K562 (cell line): ENCODE measurements at regions not wholly inside any gene's neighbourhood (a gene's known extent, or its start where the extent isn't known, plus 50 kb on each side); places are given as distances from the start of the nearest gene placed in this dataset.

Experiments
- ATAC-seq: fragments of 200-7000 bp; cut with Tn5 transposase; 3 replicates; pipeline ENCODE4 v1.9.1; 2020; ENCODE audit warnings: moderate library complexity
- BruUV-seq: library from RNA; stranded (reverse); fragments of 400-500 nt; replicated peaks from 2 replicates; lab custom pipeline; 2021; lab: Mats Ljungman, UMichigan
- CTCF ChIA-PET: fragments of 300-600 bp; formaldehyde crosslinking; extraction: SDS; loops from one replicate; lab custom pipeline; 2021; ENCODE audit warnings: low intra/inter-chr PET ratio; lab: Yijun Ruan, JAX
- POLR2A ChIA-PET: fragments of 300-600, 350-650 bp; sonication (Branson Sonifier 250); formaldehyde crosslinking; extraction: SDS; loops from one replicate; lab custom pipeline; 2021; ENCODE audit warnings: antibody characterized with exemption, inconsistent platforms; lab: Yijun Ruan, JAX
- DNase-seq, 4 experiments: peaks; one replicate each; pipeline versions ENCODE4 v3.0.0 to v3.0.0-alpha.2; 2011 to 2018; ENCODE audit warnings: low spot score in 3 of 4, mixed read lengths in 3 of 4; ENCODE audit errors: extremely low read depth in 1 of 4
- FAIRE-seq: peaks from 2 replicates; lab custom pipeline; 2011; peaks lifted over from hg19 to GRCh38; lab: Jason Lieb, UNC
- H2AFZ ChIP-seq: 2 replicates; pipeline ENCODE4 v1.6.0; 2011; ENCODE audit warnings: low read depth, low read length, control low read depth, inconsistent platforms
- H3K27ac ChIP-seq: fragments of 200-600 bp; 3 replicates; pipeline ENCODE4 v1.8.0; 2011; ENCODE audit warnings: low read depth, mild to moderate bottlenecking, control low read depth, inconsistent platforms, low read length, moderate library complexity, mixed read lengths; ENCODE audit errors: extremely low read depth
- H3K27me3 ChIP-seq, 2 experiments: fragments of 300-600 bp in 1 of 2; 2 replicates in 1 of 2; 3 replicates in 1 of 2; pipeline versions ENCODE4 v1.6.0 to v1.8.0; 2011; ENCODE audit warnings: inconsistent platforms in 2 of 2, low read length in 2 of 2, mild to moderate bottlenecking in 1 of 2, mixed read lengths in 1 of 2, moderate library complexity in 1 of 2; ENCODE audit not compliant: control insufficient read depth in 2 of 2, insufficient read depth in 2 of 2
- H3K36me3 ChIP-seq: fragments of 300-600 bp; 3 replicates; pipeline ENCODE4 v1.8.0; 2011; ENCODE audit warnings: mild to moderate bottlenecking, low read length, inconsistent platforms; ENCODE audit not compliant: control insufficient read depth, insufficient read depth
- H3K4me1 ChIP-seq, 2 experiments: fragments of 200-600 bp in 1 of 2; replicated peaks in 1 of 2; 2 replicates in 1 of 2; 3 replicates in 1 of 2; pipeline versions ENCODE4 v1.5.1 to v1.8.0; 2011; ENCODE audit warnings: inconsistent platforms in 2 of 2, low read length in 2 of 2, mild to moderate bottlenecking in 1 of 2, mixed read lengths in 1 of 2, moderate library complexity in 1 of 2; ENCODE audit not compliant: control insufficient read depth in 2 of 2, insufficient read depth in 2 of 2
- H3K4me2 ChIP-seq: 2 replicates; pipeline ENCODE4 v1.6.1; 2011; ENCODE audit warnings: low read length, control low read depth, inconsistent platforms, mixed read lengths; ENCODE audit not compliant: insufficient read depth
- H3K4me3 ChIP-seq: fragments of 200-600 bp; sonication (generic), shearing (Covaris generic); 2 replicates; pipeline ENCODE4 v1.5.1; 2016; ENCODE audit warnings: control low read depth, inconsistent platforms
- H3K79me2 ChIP-seq: fragments of 200-600 bp; 3 replicates; pipeline ENCODE4 v1.8.0; 2011; ENCODE audit warnings: low read length, inconsistent platforms; ENCODE audit not compliant: control insufficient read depth, insufficient read depth
- H3K9ac ChIP-seq, 2 experiments: 2 replicates each; pipeline versions ENCODE4 v1.6.0 to v1.6.1; 2011; ENCODE audit warnings: low read depth in 2 of 2, low read length in 2 of 2, control low read depth in 1 of 2, inconsistent platforms in 1 of 2, mild to moderate bottlenecking in 1 of 2, mixed read lengths in 1 of 2; ENCODE audit not compliant: insufficient read depth in 1 of 2
- H3K9me1 ChIP-seq: one replicate; pipeline ENCODE4 v1.6.0; 2011; ENCODE audit warnings: inconsistent platforms, mild to moderate bottlenecking, low read length, moderate library complexity; ENCODE audit not compliant: control insufficient read depth, insufficient read depth
- H3K9me3 ChIP-seq: replicated peaks from 2 replicates; pipeline ENCODE4 v1.5.1; 2011; ENCODE audit warnings: low read depth, low read length, inconsistent platforms; ENCODE audit not compliant: control insufficient read depth, insufficient read depth
- H4K20me1 ChIP-seq: replicated peaks from 2 replicates; pipeline ENCODE4 v1.6.1; 2011; ENCODE audit warnings: low read length, inconsistent platforms, mixed read lengths; ENCODE audit not compliant: control insufficient read depth, insufficient read depth
- CEBPB ChIP-seq: fragments of 450-650 bp; IDR thresholded peaks from 2 replicates; pipeline ENCODE4 v1.6.1; 2016; ENCODE audit warnings: missing genetic modification characterization, missing compliant biosample characterization
- CREB5 ChIP-seq: fragments of 250-450 bp; sonication (Bioruptor Pico); IDR thresholded peaks from 2 replicates; pipeline ENCODE4 v1.5.0; 2020; ENCODE audit warnings: mild to moderate bottlenecking
- FIP1L1 ChIP-seq: fragments of 200-400 bp; formaldehyde crosslinking; IDR thresholded peaks from 2 replicates; pipeline ENCODE4 v1.6.1; 2018; ENCODE audit warnings: mild to moderate bottlenecking, low read depth, low read length; ENCODE audit not compliant: poor library complexity, severe bottlenecking
- GTF2B ChIP-seq: IDR thresholded peaks from 2 replicates; pipeline ENCODE4 v1.6.1; 2011; ENCODE audit not compliant: insufficient read length; ENCODE audit errors: extremely low read depth
- KDM1A ChIP-seq, 2 experiments: fragments of 450-650 bp; IDR thresholded peaks; 2 replicates each; pipeline ENCODE4 v1.6.1; 2016; ENCODE audit warnings: mild to moderate bottlenecking in 2 of 2
- MAFF ChIP-seq: IDR thresholded peaks from 2 replicates; pipeline ENCODE4 v1.6.1; 2012; ENCODE audit warnings: low read length, improper control_type of control experiment
- MECOM ChIP-seq: fragments of 250-450 bp; sonication (Bioruptor Pico); IDR thresholded peaks from 2 replicates; pipeline ENCODE4 v1.8.0; 2022; ENCODE audit warnings: inconsistent platforms
- WGBS: fragments of 100-300 bp; shearing (Covaris generic); methylation state at CpG from one replicate; pipeline ENCODE4 v1.1.6; 2016; ENCODE audit warnings: low coverage, mixed read lengths; ENCODE audit not compliant: insufficient coverage; ENCODE audit errors: missing lambda C conversion rate; 5-methylcytosine and 5-hydroxymethylcytosine counted together
- in situ Hi-C: fragments of 300-500 bp; cut with MboI; formaldehyde crosslinking; loops from 4 replicates; pipeline ENCODE4 v1.15.0; 2018; ENCODE audit warnings: inconsistent platforms, mixed read lengths
- intact Hi-C: fragments of 100-400 bp; cut with micrococcal nuclease; formaldehyde crosslinking; loops from 2 replicates; pipeline ENCODE4 v1.14.2; 2022
- TF ChIP-seq, protein P1 (sequence below): fragments of 250-450 bp; sonication (Bioruptor Pico); IDR thresholded peaks from 2 replicates; pipeline ENCODE4 v1.4.0; 2020; ENCODE audit warnings: mild to moderate bottlenecking, moderate library complexity
- TF ChIP-seq, protein P2 (sequence below), 2 experiments: fragments of 450-650 bp; conservative IDR thresholded peaks; 2 replicates each; pipeline ENCODE4 v1.6.1; 2017; ENCODE audit warnings: mild to moderate bottlenecking in 2 of 2, moderate library complexity in 2 of 2

- TF ChIP-seq GTF2B (no peak), MAFF (no peak)
- TF ChIP-seq, protein P1, sequence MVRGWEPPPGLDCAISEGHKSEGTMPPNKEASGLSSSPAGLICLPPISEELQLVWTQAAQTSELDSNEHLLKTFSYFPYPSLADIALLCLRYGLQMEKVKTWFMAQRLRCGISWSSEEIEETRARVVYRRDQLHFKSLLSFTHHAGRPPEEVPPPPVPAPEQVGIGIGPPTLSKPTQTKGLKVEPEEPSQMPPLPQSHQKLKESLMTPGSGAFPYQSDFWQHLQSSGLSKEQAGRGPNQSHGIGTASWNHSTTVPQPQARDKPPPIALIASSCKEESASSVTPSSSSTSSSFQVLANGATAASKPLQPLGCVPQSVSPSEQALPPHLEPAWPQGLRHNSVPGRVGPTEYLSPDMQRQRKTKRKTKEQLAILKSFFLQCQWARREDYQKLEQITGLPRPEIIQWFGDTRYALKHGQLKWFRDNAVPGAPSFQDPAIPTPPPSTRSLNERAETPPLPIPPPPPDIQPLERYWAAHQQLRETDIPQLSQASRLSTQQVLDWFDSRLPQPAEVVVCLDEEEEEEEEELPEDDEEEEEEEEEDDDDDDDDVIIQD (CRISPR knock-in tag) = no peak
Observed at GRCh38 chr7:88377434-88377833, 70.7 kb upstream of the STEAP4 start (continued).

DNA sequence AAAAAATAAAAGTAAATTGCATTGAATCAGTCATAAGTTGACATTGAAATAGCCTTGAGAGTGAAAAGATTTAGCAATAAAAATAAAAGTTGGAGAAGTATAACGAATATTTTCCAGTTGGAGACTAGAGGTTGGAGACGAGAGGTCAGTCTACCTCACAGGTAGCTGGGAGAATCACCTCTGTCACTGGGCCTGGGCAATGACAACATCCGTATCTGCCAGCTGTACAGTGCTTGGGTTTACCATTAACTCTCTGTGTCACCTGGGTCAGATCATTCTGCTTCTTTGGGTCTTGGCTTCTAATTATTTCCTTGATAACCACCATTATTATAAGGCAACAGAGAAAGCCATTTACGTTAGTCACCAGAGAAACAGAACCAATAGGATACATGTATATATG, 62.0 kb upstream of the STEAP4 start:
- ATAC-seq (no peak), DNase-seq (no peak), FAIRE-seq (no peak)
- Histone ChIP-seq H3K4me3 (no peak overlapping the region), H3K9ac (no peak overlapping the region), H2AFZ (no peak overlapping the region), H3K27me3 (no peaks in the 10 kb centered on the region), H3K4me1 (no peaks in the 10 kb centered on the region), H3K36me3 (no peaks in the 10 kb centered on the region), H3K79me2 (no peaks in the 10 kb centered on the region), H4K20me1 (no peaks in the 10 kb centered on the region), H3K9me1 (no peaks in the 10 kb centered on the region), H3K4me2 (no peak overlapping the region), H3K9me3 (no peaks in the 10 kb centered on the region), H3K27ac (no peak overlapping the region)
- WGBS = 5% methylated on average over 4 of the region's 4 CpGs
- ChIA-PET CTCF (no interaction called here), POLR2A (no interaction called here)
- no peak for TF ChIP-seq CREB5 (CRISPR knock-in tag)
- TF ChIP-seq FIP1L1 = no peak
- TF ChIP-seq MECOM (CRISPR knock-in tag) = no peak
- TF ChIP-seq CEBPB (tag) = no peak
- TF ChIP-seq, protein P2, sequence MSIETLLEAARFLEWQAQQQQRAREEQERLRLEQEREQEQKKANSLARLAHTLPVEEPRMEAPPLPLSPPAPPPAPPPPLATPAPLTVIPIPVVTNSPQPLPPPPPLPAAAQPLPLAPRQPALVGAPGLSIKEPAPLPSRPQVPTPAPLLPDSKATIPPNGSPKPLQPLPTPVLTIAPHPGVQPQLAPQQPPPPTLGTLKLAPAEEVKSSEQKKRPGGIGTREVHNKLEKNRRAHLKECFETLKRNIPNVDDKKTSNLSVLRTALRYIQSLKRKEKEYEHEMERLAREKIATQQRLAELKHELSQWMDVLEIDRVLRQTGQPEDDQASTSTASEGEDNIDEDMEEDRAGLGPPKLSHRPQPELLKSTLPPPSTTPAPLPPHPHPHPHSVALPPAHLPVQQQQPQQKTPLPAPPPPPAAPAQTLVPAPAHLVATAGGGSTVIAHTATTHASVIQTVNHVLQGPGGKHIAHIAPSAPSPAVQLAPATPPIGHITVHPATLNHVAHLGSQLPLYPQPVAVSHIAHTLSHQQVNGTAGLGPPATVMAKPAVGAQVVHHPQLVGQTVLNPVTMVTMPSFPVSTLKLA (conservative IDR thresholded peaks at IDR 0.05) = no peak
- no peak for TF ChIP-seq KDM1A (IDR thresholded peaks at IDR 0.05)
- TF ChIP-seq, all 486 proteins: peak for 0
- in situ Hi-C loops (no loop called here), intact Hi-C loops (no loop called here)
- BruUV-seq = no TSS peak
